HL-60 (cell line): ENCODE measurements at regions not wholly inside any gene's neighbourhood (a gene's known extent, or its start where the extent isn't known, plus 50 kb on each side); places are given as distances from the start of the nearest gene placed in this dataset.

Experiments used
- GABPA ChIP-seq: IDR thresholded peaks from 2 replicates; pipeline ENCODE4 v1.6.1; 2012; ENCODE audit warnings: low read depth
- POLR2AphosphoS5 ChIP-seq: IDR thresholded peaks from 2 replicates; pipeline ENCODE4 v1.6.1; 2012; ENCODE audit warnings: low read depth
- SPI1 ChIP-seq: IDR thresholded peaks from 2 replicates; pipeline ENCODE4 v1.6.1; 2012; ENCODE audit warnings: low read depth, mild to moderate bottlenecking, borderline replicate concordance
- TF ChIP-seq, protein P1 (sequence below): IDR thresholded peaks from one replicate; pipeline ENCODE4 v1.5.1; 2011; ENCODE audit warnings: low read length, control low read depth, inconsistent platforms; ENCODE audit not compliant: insufficient read depth
- TF ChIP-seq, protein P2 (sequence below): IDR thresholded peaks from 2 replicates; pipeline ENCODE4 v1.6.1; 2012; ENCODE audit warnings: low read depth; ENCODE audit not compliant: insufficient replicate concordance

DNA sequence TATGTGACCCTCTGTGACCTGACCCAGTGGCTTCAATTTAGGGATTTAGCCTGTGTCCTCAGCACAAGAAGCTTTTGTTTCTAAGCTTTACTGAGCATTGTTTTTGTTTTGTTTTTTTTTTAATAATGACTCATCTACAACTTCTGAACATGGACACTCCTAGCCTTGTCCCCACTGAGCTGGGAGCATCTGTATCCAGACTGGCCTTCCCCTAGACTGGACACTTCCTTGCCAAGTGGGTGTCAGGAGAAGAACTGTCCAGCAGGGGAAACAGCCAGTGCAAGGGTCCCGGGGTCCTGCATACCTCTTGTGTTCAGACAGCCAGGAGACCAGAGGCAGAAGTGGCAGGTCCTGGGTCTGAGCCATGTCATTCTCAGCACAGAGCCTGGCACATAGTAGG lies 108.6 kb downstream of the TMEM130 start:
- TF ChIP-seq, protein P1, sequence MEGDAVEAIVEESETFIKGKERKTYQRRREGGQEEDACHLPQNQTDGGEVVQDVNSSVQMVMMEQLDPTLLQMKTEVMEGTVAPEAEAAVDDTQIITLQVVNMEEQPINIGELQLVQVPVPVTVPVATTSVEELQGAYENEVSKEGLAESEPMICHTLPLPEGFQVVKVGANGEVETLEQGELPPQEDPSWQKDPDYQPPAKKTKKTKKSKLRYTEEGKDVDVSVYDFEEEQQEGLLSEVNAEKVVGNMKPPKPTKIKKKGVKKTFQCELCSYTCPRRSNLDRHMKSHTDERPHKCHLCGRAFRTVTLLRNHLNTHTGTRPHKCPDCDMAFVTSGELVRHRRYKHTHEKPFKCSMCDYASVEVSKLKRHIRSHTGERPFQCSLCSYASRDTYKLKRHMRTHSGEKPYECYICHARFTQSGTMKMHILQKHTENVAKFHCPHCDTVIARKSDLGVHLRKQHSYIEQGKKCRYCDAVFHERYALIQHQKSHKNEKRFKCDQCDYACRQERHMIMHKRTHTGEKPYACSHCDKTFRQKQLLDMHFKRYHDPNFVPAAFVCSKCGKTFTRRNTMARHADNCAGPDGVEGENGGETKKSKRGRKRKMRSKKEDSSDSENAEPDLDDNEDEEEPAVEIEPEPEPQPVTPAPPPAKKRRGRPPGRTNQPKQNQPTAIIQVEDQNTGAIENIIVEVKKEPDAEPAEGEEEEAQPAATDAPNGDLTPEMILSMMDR = no peak
- TF ChIP-seq POLR2AphosphoS5 (no peak), SPI1 (no peak), GABPA (no peak)
- TF ChIP-seq, protein P2, sequence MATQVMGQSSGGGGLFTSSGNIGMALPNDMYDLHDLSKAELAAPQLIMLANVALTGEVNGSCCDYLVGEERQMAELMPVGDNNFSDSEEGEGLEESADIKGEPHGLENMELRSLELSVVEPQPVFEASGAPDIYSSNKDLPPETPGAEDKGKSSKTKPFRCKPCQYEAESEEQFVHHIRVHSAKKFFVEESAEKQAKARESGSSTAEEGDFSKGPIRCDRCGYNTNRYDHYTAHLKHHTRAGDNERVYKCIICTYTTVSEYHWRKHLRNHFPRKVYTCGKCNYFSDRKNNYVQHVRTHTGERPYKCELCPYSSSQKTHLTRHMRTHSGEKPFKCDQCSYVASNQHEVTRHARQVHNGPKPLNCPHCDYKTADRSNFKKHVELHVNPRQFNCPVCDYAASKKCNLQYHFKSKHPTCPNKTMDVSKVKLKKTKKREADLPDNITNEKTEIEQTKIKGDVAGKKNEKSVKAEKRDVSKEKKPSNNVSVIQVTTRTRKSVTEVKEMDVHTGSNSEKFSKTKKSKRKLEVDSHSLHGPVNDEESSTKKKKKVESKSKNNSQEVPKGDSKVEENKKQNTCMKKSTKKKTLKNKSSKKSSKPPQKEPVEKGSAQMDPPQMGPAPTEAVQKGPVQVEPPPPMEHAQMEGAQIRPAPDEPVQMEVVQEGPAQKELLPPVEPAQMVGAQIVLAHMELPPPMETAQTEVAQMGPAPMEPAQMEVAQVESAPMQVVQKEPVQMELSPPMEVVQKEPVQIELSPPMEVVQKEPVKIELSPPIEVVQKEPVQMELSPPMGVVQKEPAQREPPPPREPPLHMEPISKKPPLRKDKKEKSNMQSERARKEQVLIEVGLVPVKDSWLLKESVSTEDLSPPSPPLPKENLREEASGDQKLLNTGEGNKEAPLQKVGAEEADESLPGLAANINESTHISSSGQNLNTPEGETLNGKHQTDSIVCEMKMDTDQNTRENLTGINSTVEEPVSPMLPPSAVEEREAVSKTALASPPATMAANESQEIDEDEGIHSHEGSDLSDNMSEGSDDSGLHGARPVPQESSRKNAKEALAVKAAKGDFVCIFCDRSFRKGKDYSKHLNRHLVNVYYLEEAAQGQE = no peak
